ENCODE measurements at regions not wholly inside any gene's neighbourhood (a gene's known extent, or its start where the extent isn't known, plus 50 kb on each side); places are given as distances from the start of the nearest gene placed in this dataset.

- no peak for DNase-seq (ENCODE audit: low read depth)
- H3K4me3 ChIP-seq (ENCODE audit: low read length) = no peak overlapping the region
- TF ChIP-seq CTCF (IDR thresholded peaks at IDR 0.05; ENCODE audit: insufficient read depth, low read depth, low read length, missing control alignments) = no peak
These were observed 93.4 kb upstream of the MLIP start for GRCh38 chr6:54017877-54018276.

DNA sequence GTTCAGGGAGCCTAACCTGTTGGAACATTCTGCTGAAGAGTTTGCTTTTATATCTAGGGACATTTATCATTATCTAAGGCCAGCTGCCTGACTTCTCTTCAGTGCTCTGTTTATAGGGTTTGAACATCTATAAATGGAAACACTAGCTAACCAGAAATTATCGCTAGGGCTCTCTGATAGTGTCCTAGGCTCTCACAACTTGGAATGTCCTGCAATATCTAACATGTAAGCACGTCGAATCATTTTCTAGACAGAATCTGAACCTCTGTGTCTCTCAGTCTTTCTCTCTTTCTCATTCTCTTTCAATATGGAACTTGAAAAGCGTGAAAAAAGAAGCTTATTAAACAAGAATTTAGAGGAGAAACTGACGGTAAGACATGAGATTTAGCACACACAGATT, 92.5 kb upstream of the MLIP start:
- DNase-seq (ENCODE audit: low read depth) = no peak
- TF ChIP-seq CTCF (IDR thresholded peaks at IDR 0.05; ENCODE audit: insufficient read depth, low read depth, low read length, missing control alignments) = no peak
- no peak overlapping the region for H3K4me3 ChIP-seq (ENCODE audit: low read length)

DNA sequence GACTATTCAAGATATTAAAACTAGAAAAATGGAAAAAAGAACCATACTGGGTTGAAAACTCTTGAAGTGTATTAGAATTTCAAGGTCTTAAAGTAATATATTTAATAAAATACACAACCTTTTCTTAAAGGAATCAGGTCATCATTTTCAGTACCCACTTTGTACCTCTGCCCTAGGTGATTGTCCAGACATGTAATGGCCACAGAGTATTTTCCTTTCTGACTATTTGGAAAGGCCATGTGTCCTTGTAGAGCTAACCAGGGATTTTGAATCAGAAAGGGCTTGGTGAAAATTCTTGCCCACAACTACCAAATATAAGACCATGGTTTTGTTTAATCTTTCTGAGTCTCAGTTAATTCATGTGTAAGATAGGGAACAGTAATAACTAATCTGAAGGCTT, 91.4 kb upstream of the MLIP start:
- H3K4me3 ChIP-seq (ENCODE audit: low read length) = no peak overlapping the region
- no peak for TF ChIP-seq CTCF (IDR thresholded peaks at IDR 0.05; ENCODE audit: insufficient read depth, low read depth, low read length, missing control alignments)
- no peak for DNase-seq (ENCODE audit: low read depth)

GRCh38 chr6:54020334-54020733, 90.9 kb upstream of the MLIP start:
- no peak for DNase-seq (ENCODE audit: low read depth)
- no peak for TF ChIP-seq CTCF (IDR thresholded peaks at IDR 0.05; ENCODE audit: insufficient read depth, low read depth, low read length, missing control alignments)
- no peak overlapping the region for H3K4me3 ChIP-seq (ENCODE audit: low read length)

DNA sequence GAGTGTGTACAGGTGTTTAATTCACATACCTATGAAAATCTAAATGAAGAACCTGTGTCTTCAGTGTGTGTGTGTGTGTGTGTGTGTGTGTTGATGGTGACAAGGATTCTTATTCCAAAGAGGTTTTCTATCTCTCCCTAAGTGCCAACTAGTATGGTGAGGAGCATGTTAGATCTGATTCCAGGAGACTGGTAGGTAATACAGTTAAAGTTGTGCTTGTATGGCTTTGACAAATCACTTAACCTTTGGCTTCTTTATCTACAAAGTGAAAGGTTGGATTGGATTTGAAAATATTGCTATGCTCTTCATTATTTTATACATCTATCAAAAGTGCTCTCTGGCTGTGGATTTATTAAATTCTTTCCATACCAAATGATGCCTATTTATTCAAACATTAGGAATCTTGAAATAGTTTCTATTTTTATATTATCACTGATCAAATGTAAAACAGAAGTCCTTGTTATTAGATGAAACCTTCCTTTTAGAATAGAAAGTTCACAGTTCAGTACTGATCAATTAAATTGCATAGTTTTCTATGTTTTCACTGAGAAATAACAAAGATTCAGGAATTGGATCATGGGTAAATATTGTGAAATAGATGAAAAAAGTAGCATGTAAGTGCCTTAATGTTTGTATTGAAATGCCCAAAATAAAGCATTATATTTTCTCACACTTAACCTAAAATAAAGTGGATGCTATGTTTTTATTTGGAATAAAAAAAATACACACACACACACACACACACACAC, 84.4 kb upstream of the MLIP start:
- DNase-seq (ENCODE audit: low read depth) = no peak
- no peak for TF ChIP-seq CTCF (IDR thresholded peaks at IDR 0.05; ENCODE audit: insufficient read depth, low read depth, low read length, missing control alignments)
- no peak overlapping the region for H3K4me3 ChIP-seq (ENCODE audit: low read length)

DNA sequence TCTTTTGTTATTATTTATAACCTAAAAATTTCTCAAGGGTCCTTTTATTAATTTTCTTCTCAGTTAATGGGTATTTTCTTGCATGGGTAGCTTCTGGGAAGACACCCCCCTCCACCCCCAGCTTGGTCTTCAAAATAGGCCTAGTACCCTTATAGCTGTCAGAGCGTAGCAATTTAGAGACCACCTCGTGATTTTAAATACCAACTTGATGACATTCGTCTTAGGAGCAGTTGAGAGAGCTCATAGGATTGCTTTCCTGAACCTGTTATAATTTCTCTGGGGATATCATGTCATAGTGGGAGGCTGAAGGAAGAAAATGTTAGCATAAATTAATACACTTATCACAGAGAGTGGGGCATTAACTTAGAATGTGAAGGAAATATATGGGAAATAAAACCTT, 83.1 kb upstream of the MLIP start:
- no peak for TF ChIP-seq CTCF (IDR thresholded peaks at IDR 0.05; ENCODE audit: insufficient read depth, low read depth, low read length, missing control alignments)
- DNase-seq (ENCODE audit: low read depth) = no peak
- H3K4me3 ChIP-seq (ENCODE audit: low read length) = no peak overlapping the region

DNA sequence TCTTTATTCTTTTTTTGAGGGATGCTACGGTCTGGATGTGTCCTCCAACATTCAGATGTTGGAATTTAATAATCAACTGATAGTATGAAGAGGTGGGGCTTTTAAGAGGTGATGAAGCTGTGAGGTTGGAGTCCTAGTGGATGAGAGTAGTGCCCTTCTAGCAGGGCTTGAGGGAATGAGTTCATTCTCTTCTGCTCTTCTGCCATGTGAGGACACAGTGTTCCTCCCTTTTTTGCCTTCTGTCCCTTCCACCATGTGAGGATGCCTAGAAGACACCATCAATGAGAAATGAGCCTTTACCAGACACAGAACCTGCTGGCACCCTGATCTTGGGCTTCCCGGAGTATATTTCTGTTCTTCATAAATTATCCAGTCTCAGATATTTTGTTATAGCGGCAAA, 82.1 kb upstream of the MLIP start:
- H3K4me3 ChIP-seq (ENCODE audit: low read length) = no peak overlapping the region
- no peak for DNase-seq (ENCODE audit: low read depth)
- TF ChIP-seq CTCF (IDR thresholded peaks at IDR 0.05; ENCODE audit: insufficient read depth, low read depth, low read length, missing control alignments) = no peak

Measured in epithelial cell of esophagus (primary cell).